SK-N-SH (cell line): ENCODE measurements at regions not wholly inside any gene's neighbourhood (a gene's known extent, or its start where the extent isn't known, plus 50 kb on each side); places are given as distances from the start of the nearest gene placed in this dataset.

Source experiments
- CTCF ChIA-PET: fragments of 300-600, 350-600 bp; formaldehyde crosslinking; extraction: SDS; loops from one replicate; lab custom pipeline; 2021; lab: Yijun Ruan, JAX
- POLR2A ChIA-PET: fragments of 350-600 bp; sonication (Branson Sonifier 250); formaldehyde crosslinking; extraction: SDS; loops from one replicate; lab custom pipeline; 2020; ENCODE audit warnings: antibody characterized with exemption, inconsistent platforms; lab: Yijun Ruan, JAX
- DNase-seq: peaks from one replicate; pipeline ENCODE4 v3.0.0; 2012
- H2AFZ ChIP-seq: fragments of 200-600 bp; sonication (generic); 2 replicates; pipeline ENCODE4 v1.8.1; 2016; ENCODE audit warnings: antibody characterized with exemption, mild to moderate bottlenecking, low read depth
- H3F3A ChIP-seq: fragments of 200-600 bp; sonication (generic); replicated peaks from 2 replicates; pipeline ENCODE3; 2016; ENCODE audit warnings: antibody characterized with exemption, mild to moderate bottlenecking; ENCODE audit not compliant: insufficient read depth
- H3K27ac ChIP-seq, 2 experiments: fragments of 200-500 bp in 1 of 2; fragments of 200-600 bp in 1 of 2; sonication (Bioruptor generic) in 1 of 2; sonication (generic), shearing (Covaris generic) in 1 of 2; 2 replicates each; pipeline versions ENCODE4 v1.5.1 to v1.6.1; 2014 to 2016; ENCODE audit warnings: low read depth in 2 of 2, inconsistent platforms in 1 of 2, low read length in 1 of 2, mild to moderate bottlenecking in 1 of 2, mixed read lengths in 1 of 2
- H3K27me3 ChIP-seq: fragments of 200-600 bp; sonication (generic), shearing (Covaris generic); 2 replicates; pipeline ENCODE4 v1.6.1; 2016; ENCODE audit warnings: mixed run types; ENCODE audit not compliant: insufficient read depth
- H3K36me3 ChIP-seq, 2 experiments: fragments of 200-500 bp in 1 of 2; fragments of 200-600 bp in 1 of 2; sonication (Bioruptor generic) in 1 of 2; sonication (generic) in 1 of 2; replicated peaks in 1 of 2; 2 replicates each; pipeline versions ENCODE3 to v1.5.1; 2014 to 2016; ENCODE audit warnings: low read length in 1 of 2, mild to moderate bottlenecking in 1 of 2; ENCODE audit not compliant: insufficient read depth in 2 of 2, control insufficient read depth in 1 of 2
- H3K4me1 ChIP-seq, 2 experiments: fragments of 200-500 bp in 1 of 2; fragments of 200-600 bp in 1 of 2; sonication (Bioruptor generic) in 1 of 2; sonication (generic), shearing (Covaris generic) in 1 of 2; 2 replicates each; pipeline versions ENCODE4 v1.5.1 to v1.6.1; 2014 to 2016; ENCODE audit warnings: low read depth in 1 of 2, low read length in 1 of 2, mixed run types in 1 of 2; ENCODE audit not compliant: insufficient read depth in 2 of 2, control insufficient read depth in 1 of 2
- H3K4me2 ChIP-seq: fragments of 200-600 bp; sonication (generic), shearing (Covaris generic); 2 replicates; pipeline ENCODE4 v1.6.1; 2017; ENCODE audit warnings: mixed run types
- H3K4me3 ChIP-seq, 2 experiments: fragments of 200-500 bp in 1 of 2; fragments of 200-600 bp in 1 of 2; sonication (Bioruptor generic) in 1 of 2; sonication (generic), shearing (Covaris generic) in 1 of 2; 2 replicates each; pipeline versions ENCODE4 v1.5.1 to v1.8.1; 2014 to 2016; ENCODE audit warnings: low read depth in 2 of 2, inconsistent platforms in 1 of 2, low read length in 1 of 2, mild to moderate bottlenecking in 1 of 2, mixed read lengths in 1 of 2, moderate library complexity in 1 of 2
- H3K79me2 ChIP-seq: fragments of 200-600 bp; sonication (generic); 2 replicates; pipeline ENCODE4 v1.8.1; 2017; ENCODE audit warnings: mild to moderate bottlenecking; ENCODE audit not compliant: insufficient read depth
- H3K9ac ChIP-seq: fragments of 200-600 bp; sonication (generic); 2 replicates; pipeline ENCODE4 v1.6.1; 2017; ENCODE audit warnings: mixed run types
- H3K9me2 ChIP-seq: fragments of 200-600 bp; sonication (generic); 2 replicates; pipeline ENCODE4 v1.6.1; 2017; ENCODE audit warnings: mixed run types
- H3K9me3 ChIP-seq: fragments of 200-600 bp; sonication (generic); 2 replicates; pipeline ENCODE4 v1.6.1; 2017; ENCODE audit warnings: mixed run types, mild to moderate bottlenecking, moderate library complexity
- H4K20me1 ChIP-seq: fragments of 200-600 bp; sonication (generic); 2 replicates; pipeline ENCODE4 v1.6.1; 2017; ENCODE audit warnings: mild to moderate bottlenecking, mixed run types; ENCODE audit not compliant: insufficient read depth
- EP300 ChIP-seq, 2 experiments: IDR thresholded peaks; 2 replicates each; pipeline versions ENCODE4 v1.4.0 to v1.6.1; 2012; ENCODE audit warnings: borderline replicate concordance in 1 of 2, low read depth in 1 of 2, low read length in 1 of 2
- GABPA ChIP-seq: IDR thresholded peaks from 2 replicates; pipeline ENCODE4 v1.4.0; 2012; ENCODE audit warnings: low read depth, mild to moderate bottlenecking
- GATA2 ChIP-seq: sonication (generic); formaldehyde crosslinking; IDR thresholded peaks from 2 replicates; pipeline ENCODE4 v1.5.0; 2020; ENCODE audit warnings: mild to moderate bottlenecking, missing genetic modification reagents
- MEF2A ChIP-seq: IDR thresholded peaks from 2 replicates; pipeline ENCODE4 v1.4.0; 2012; ENCODE audit warnings: low read depth, borderline replicate concordance
- NRF1 ChIP-seq: IDR thresholded peaks from 2 replicates; pipeline ENCODE4 v1.6.1; 2012; ENCODE audit warnings: low read depth, mild to moderate bottlenecking, low read length
- POLR2AphosphoS5 ChIP-seq: IDR thresholded peaks from 2 replicates; pipeline ENCODE4 v1.6.1; 2012; ENCODE audit warnings: low read depth, low read length
- RCOR1 ChIP-seq: fragments of 150-350 bp; IDR thresholded peaks from 2 replicates; pipeline ENCODE4 v1.6.1; 2017; ENCODE audit warnings: antibody characterized with exemption, low read length
- SIN3A ChIP-seq: IDR thresholded peaks from 2 replicates; pipeline ENCODE4 v1.6.1; 2012; ENCODE audit warnings: low read depth, mild to moderate bottlenecking, low read length, moderate library complexity, borderline replicate concordance
- TAF1 ChIP-seq: IDR thresholded peaks from 2 replicates; pipeline ENCODE4 v1.6.1; 2012; ENCODE audit warnings: low read depth, mild to moderate bottlenecking, low read length, moderate library complexity, borderline replicate concordance
- TCF12 ChIP-seq: IDR thresholded peaks from 2 replicates; pipeline ENCODE4 v1.4.0; 2012
- TEAD4 ChIP-seq: IDR thresholded peaks from 2 replicates; pipeline ENCODE4 v1.4.0; 2012; ENCODE audit warnings: mild to moderate bottlenecking, borderline replicate concordance; ENCODE audit not compliant: insufficient read depth
- USF2 ChIP-seq: fragments of 150-350 bp; IDR thresholded peaks from 2 replicates; pipeline ENCODE4 v1.6.1; 2017; ENCODE audit warnings: antibody characterized with exemption, low read length, low read depth, borderline replicate concordance
- ZBTB33 ChIP-seq: IDR thresholded peaks from 2 replicates; pipeline ENCODE4 v1.4.0; 2012; ENCODE audit warnings: low read depth, borderline replicate concordance
- WGBS: methylation state at CpG from one replicate; pipeline ENCODE4 v1.1.6; 2017; ENCODE audit warnings: low lambda C conversion rate; 5-methylcytosine and 5-hydroxymethylcytosine counted together

- TF ChIP-seq GABPA: no peak
- TF ChIP-seq MEF2A: no peak
Measured at GRCh38 chr12:17511369-17511768, 578.6 kb downstream of the RERGL start (continued).

- no peak for TF ChIP-seq RCOR1
- no peak for TF ChIP-seq ZBTB33
- TF ChIP-seq NRF1: no peak
- no peak for TF ChIP-seq POLR2AphosphoS5
- no peak for TF ChIP-seq USF2
- TF ChIP-seq TAF1: no peak
- no peak for TF ChIP-seq EP300 (IDR thresholded peaks at IDR 0.05; ENCODE audit: borderline replicate concordance in 1 of 2, low read depth in 1 of 2, low read length in 1 of 2)
- TF ChIP-seq TCF12: no peak
- TF ChIP-seq MEF2A: no peak
- TF ChIP-seq TEAD4: no peak
- 20% methylated on average over 5 of the region's 5 CpGs for WGBS
Measured at GRCh38 chr12:17507336-17507735, 582.7 kb downstream of the RERGL start.

GRCh38 chr12:17503742-17504141, 586.3 kb downstream of the RERGL start:
- POLR2A ChIA-PET: no interaction called here

More at GRCh38 chr12:17507336-17507735, 582.7 kb downstream of the RERGL start:
- Histone ChIP-seq H3K4me2 (no peak overlapping the region), H3K9me3 (no peaks in the 10 kb centered on the region), H3F3A (no peaks in the 10 kb centered on the region), H3K4me3 (no peak overlapping the region), H3K27me3 (no peaks in the 10 kb centered on the region), H3K79me2 (no peaks in the 10 kb centered on the region), H3K36me3 (no peaks in the 10 kb centered on the region), H3K27ac (no peak overlapping the region), H3K9me2 (no peaks in the 10 kb centered on the region), H3K9ac (no peak overlapping the region), H4K20me1 (no peaks in the 10 kb centered on the region), H3K4me1 (no peaks in the 10 kb centered on the region), H2AFZ (no peak overlapping the region)
- DNase-seq: no peak
- POLR2A ChIA-PET: no interaction called here
- CTCF ChIA-PET: interaction anchor here (0.5 to 1.1 kb wide), 2 partner anchors 14 to 360 kb away, joined by 3 to 6 read pairs; no protein-coding TSS in a partner anchor

More at GRCh38 chr12:17503742-17504141, 586.3 kb downstream of the RERGL start:
- Histone ChIP-seq H2AFZ (no peak overlapping the region), H3K9ac (no peak overlapping the region), H3K79me2 (no peaks in the 10 kb centered on the region), H3K9me3 (no peaks in the 10 kb centered on the region), H3K4me3 (no peak overlapping the region)
- WGBS: 56% methylated on average over 1 of the region's 1 CpG
- TF ChIP-seq GATA2 (CRISPR knock-in tag) (no peak), SIN3A (no peak)
- TF ChIP-seq, all 33 proteins: peak for 0
- Histone ChIP-seq H3K27me3 (no peaks in the 10 kb centered on the region), H4K20me1 (no peaks in the 10 kb centered on the region), H3K9me2 (no peaks in the 10 kb centered on the region), H3K4me1 (no peaks in the 10 kb centered on the region), H3K36me3 (no peaks in the 10 kb centered on the region), H3K27ac (no peak overlapping the region), H3K4me2 (no peak overlapping the region), H3F3A (no peaks in the 10 kb centered on the region)
- no peak for DNase-seq
- CTCF ChIA-PET: no interaction called here
